ENCODE measurements at regions not wholly inside any gene's neighbourhood (a gene's known extent, or its start where the extent isn't known, plus 50 kb on each side); places are given as distances from the start of the nearest gene placed in this dataset.
"Not testable (repeated sequence)": the region's sequence is repeated elsewhere in the genome, so short reads cannot be mapped to it uniquely, and the experiment has no call there.

DNA sequence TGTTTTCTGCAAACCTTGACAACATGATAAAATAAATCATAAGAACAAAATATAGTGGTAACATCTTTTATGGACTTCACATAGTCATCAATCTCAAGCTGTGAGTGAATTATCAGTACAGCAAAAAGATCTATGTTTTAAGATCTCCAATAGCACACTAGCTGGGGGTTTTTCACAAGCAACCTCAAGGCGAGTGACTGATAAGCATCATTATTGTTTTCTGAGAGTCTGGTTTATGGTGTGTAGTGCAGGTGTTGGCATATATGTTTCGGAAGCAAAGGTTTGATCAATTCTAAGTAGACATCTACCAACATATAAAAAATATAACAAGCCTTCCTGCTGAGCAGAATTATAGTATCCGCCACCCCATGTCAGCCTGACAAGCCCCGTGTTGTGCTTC is 403.8 kb upstream of the MGMT start:
- no peak for DNase-seq

DNA sequence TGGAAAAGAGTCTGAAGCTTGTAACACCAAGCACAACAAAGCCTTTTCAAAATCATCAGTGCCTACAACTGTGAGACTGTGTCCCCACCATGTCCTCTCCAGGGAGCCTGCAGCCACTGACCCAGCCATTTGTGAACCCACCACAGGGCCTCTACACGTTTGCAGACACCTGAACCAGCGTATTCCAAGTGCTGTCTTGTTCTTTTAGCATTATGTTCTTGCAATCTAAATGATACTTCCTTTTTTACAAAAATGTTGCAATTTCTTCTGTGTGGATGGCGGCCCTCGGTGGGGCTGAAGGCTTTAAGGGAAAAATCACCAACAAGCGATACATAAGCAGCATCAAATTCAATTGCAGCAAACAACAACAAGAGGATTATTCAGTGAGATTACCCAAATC is 403.2 kb upstream of the MGMT start:
- DNase-seq: no peak

DNA sequence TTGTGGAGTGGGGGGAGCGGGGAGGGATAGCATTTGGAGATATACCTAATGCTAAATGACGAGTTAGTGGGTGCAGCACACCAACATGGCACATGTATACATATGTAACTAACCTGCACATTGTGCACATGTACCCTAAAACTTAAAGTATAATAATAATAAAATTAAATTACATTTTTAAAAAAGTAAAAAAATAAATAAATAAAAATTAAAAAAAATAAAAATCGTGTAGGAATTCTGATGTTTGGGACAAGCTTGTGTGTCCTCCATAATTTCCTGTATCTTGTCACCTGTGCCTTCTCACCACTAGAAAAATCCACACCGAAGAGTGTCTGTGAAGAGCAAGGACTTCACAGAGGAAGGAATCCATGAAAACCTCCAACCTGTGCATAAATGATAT is 400.5 kb upstream of the MGMT start:
- DNase-seq: not testable (repeated sequence)

DNA sequence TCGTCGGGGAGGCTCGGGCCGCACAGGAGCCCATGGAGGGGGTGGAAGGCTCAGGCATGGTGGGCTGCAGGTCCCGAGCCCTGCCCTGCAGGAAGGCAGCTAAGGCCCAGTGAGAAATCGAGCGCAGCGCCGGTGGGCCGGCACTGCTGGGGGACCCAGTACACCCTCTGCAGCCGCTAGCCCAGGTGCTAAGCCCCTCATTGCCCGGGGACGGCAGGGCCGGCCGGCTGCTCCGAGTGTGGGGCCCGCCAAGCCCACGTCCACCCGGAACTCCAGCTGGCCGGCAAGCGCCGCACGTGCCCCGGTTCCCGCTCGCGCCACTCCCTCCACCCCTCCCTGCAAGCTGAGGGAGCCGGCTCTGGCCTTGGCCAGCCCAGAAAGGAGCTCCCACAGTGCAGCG is 395.6 kb upstream of the MGMT start:
- not testable (repeated sequence) for DNase-seq

DNA sequence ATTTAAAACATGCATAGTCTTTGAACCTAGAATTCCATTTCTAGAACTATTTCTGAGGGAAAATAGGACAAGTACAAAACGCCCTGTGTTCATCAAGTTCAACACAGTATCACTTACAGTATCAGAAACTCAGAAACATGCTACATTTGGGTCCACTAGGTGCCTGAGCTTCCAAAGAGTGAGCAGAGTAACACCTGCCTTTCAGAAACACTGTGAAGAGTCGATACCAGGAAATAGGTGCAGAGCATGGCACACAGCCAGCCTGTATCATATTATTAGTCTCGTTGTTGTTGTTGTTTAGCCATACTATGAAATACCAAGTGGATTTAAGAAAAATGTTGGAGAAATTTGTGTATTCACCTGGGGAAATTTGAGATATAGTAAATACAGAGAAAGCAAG is 392.1 kb upstream of the MGMT start:
- no peak for DNase-seq

DNA sequence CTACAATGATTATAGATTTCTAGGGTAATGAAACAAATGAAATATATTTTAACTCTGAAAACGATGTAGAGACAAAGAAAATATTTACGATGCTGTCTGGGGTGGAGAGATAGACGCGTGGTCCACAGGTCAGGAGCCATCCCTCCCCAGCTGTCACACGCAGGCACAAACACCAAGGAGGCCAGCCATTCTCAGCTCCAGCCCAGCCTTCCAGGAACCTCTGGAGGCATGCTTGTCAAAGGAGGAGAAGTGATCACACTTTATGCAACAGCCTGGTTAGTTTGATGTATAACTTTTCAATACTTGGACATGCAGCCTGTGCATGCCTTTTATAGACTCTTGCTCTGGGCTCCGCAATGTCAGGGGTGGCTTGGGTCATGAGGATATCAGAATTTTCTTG is 391.5 kb upstream of the MGMT start:
- no peak for DNase-seq

DNA sequence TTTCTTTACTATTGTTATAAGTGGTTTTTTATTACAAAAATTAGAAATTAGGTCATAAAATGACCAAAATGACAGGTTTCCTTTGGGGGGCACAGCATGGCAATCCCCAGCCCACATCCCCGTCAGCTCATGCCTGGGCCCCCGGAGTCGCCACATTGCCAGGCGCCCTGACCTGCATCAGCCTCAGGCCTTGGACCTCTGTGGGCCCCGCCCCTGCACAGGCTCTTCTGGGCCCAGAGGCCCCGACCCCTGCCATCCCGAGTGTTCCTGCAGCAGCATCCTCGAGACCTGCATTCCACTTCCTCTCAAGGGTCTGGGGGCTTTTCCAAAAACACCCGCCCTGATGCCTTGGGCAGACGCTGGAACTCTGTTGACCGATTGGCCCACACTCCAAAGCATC is 391.1 kb upstream of the MGMT start:
- DNase-seq: no peak

DNA sequence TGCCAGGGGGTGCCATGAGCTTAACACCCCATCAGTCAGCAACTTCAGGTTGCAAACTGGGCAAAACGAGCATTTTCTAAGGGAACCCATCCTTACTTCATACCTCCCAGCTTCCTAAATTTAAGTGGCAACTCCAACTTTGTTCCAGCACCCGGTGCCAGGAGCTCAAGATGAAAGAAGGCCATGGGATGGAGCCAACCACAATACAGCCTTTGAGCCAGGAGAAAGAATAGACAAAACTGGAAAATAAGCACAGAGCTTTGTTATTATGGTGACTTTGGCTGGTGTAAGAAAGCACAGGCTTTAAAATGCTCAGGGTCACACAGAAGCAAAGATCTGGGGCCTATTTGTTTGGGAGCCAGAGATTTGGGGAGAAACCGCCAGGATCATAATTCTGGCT is 388.7 kb upstream of the MGMT start:
- no peak for DNase-seq

DNA sequence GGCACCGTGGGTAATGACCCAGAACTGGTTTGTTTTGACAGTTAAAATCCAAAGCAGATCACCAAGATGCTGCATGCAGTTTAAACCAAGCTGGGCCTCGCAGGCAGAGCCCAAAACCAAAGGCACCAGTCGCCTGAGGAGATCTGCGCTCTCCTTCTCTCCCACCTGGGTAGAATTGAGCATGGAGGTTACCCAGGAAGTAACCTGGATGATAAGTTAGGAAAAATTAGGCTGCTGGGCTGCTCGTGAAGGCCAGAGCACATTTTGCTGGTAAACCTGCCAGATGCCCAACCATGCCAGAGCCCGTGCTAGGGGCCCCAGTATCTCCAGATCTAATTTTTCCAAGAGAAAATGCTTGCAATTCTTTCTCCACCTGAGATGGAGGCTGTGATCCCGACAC is 388.3 kb upstream of the MGMT start:
- no peak for DNase-seq

DNA sequence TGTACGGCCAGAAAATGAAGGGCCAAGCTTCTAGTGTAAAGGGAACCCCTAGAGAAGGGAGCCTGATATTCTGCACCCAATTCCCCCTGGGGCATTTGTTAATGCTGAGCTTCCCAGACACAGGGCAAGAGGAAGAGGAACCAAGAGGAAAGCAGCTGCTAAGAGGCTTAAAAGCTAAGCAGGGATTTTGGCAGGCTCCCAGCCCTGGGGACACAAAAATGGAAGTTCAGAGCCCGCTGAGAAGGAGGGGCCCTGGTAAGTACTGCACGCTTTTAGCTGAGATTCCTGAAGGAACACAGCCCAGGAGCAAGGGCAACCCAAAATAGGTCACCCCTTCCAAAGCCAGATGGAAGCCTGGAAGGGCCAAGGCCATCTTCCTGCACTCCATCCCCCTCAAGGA is 387.3 kb upstream of the MGMT start:
- DNase-seq: no peak

DNA sequence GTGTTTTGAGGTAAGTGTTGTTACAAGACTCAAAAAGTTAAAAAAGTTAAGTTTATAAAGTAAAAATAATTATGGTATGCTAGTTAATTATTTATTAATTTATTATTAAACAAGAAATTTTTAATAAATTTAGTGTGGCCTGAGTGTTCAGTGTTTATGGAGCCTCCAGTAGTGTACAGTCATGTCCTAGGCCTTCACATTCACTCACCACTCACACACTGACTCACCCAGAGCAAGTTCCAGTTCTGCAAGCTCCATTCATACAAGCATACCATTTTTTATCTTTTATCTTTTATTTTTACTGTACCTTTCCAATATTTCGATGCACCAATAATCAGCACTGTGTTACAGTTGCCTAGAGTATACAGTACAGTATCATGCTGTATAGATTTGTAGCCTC is 381.2 kb upstream of the MGMT start:
- no peak for DNase-seq

DNA sequence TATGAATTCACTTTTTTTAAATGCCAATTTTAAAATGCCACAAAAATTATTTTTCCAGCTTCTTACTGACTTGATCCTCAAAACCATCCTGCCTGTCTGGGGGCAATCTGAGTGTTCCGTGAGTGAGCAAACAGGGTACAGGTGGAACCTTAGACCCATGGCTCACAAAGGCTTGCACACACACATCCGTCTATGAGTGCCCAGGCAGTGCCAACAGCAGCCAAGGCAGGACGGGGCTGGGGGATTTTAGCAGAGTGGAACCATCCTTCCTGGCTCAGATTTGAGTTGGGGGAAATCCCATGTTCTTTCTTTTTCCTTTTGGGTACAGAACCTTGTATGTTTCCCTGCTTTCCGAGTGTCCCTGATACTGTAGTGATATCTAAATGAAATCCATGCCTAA is 377.7 kb upstream of the MGMT start:
- no peak for DNase-seq

DNA sequence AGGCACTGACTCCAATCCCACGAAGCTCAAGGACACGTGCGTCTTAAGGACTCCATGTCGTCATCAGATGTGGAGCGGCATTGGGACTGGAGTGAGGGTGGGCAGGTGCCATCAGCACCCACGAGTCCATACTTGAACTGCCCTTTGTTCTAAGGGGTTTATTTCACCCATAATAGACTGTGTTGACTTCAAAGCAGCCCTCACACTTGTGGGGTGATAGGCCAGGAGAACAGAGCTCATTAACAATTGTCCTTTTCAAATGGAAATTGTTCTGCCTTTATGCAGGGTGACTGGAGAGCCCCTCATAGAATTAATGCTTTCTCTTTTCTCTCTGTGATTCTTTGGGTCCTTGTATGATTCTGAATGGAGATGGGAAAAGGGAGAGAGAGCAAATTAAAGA is 376.9 kb upstream of the MGMT start:
- DNase-seq: no peak

DNA sequence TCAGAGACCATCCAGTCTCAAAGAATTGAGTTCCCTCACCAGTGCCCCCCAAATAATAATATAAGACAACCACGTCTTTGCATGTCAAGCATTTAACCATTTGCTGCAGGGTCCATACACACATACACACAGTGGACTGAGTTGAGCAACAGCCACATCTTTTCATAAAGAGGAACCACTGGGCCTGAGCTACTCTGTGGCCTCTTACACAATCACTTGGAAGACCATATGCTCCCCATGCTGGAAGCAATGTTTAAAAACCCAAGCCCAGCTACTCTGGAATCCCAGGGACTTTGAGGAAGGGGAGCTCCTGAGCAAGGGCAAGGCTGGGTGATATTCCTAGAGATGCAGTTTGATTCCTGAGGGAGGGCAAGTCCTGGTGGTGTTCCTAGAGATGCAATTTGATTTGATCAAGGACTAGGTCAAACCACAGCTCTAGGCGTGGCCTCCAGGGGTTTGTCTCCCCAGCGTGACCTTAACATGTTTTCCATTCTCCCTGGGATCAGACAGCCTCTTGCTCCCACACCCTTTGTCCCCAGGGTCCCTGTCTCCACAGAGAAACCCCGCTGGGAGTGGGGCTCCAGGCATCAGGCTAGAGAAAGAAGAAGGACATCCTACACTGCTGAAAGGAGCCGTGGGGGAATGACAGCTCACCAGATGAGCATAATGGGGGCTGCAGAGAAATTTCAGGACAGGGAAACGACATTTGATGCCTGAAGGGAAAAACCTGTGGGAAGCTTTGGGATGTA is 376.2 kb upstream of the MGMT start:
- DNase-seq: no peak

DNA sequence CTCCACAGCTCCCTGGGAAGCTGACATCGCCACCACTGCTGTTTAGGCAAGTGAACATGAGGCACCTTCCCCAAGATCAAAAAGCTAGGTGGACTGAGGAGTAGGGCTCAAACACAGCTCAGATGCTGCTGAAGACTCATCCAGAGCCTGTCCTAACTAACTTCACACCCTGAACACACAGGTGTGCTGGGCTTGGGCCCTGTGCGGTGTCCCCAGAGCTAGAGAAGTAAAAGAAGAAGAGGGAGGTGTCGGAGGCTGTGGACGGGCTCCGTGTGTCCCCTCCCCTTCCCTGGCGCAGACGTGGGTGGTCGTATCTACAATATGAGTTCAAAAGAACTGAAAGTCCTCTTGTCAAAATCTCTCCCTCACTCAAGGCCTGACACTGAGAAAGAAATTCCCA is 373.4 kb upstream of the MGMT start:
- no peak for DNase-seq

DNA sequence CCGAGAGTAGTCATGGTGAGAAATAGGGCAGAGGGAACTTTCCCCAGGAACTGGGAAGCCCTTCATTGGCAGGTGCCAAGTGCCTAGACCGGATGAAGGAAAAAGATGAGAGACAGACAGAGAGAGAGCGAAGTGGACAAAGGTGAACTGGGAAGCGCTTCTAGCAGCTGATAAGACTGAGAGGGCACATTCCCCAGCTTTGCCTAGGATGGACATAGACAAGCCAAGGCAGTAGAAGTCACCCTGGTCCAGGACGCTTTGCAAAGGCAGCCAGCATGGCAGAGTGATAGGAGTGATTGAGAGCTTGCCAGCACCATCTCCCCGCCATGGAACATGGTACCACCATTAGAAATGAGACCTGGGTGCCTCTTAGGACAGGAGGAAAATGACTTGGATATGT is 372.8 kb upstream of the MGMT start:
- DNase-seq: no peak

DNA sequence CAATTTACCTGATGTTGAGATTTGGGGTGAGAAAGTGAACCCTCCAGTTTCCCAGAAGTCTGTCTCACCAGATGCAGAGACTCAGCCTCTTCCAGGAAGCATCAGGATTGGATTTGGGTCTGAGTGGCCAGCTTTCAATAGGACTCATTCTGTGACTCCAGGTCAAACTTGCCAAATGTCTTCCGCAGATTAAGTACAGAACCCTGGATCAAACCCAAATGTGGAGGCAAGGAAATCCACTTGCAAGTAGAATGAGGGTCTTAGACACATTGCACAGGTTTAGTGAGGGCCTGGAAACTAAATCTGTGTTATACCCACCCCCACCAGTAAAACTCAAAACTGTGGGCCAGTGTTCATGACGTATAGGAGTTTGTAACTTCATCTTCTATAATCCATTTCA is 372.2 kb upstream of the MGMT start:
- DNase-seq: no peak

DNA sequence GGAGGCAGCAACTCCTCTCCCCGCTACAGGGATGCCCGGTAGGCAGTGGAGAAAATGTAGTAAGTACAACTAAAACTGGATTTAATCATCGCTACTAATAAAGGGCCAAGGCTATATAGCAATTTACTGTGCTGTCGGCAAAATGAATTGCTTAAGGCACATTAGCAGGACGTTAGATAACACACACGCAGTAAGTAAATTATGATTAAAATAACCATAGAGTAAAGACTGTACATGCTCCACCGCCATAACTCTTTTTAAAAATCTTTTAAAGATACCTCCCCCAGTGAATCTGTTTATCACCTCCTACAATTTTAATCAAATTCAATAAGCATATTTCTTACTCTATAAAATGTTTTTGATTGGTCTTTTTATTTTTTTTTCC is 371.4 kb upstream of the MGMT start:
- no peak for DNase-seq

DNA sequence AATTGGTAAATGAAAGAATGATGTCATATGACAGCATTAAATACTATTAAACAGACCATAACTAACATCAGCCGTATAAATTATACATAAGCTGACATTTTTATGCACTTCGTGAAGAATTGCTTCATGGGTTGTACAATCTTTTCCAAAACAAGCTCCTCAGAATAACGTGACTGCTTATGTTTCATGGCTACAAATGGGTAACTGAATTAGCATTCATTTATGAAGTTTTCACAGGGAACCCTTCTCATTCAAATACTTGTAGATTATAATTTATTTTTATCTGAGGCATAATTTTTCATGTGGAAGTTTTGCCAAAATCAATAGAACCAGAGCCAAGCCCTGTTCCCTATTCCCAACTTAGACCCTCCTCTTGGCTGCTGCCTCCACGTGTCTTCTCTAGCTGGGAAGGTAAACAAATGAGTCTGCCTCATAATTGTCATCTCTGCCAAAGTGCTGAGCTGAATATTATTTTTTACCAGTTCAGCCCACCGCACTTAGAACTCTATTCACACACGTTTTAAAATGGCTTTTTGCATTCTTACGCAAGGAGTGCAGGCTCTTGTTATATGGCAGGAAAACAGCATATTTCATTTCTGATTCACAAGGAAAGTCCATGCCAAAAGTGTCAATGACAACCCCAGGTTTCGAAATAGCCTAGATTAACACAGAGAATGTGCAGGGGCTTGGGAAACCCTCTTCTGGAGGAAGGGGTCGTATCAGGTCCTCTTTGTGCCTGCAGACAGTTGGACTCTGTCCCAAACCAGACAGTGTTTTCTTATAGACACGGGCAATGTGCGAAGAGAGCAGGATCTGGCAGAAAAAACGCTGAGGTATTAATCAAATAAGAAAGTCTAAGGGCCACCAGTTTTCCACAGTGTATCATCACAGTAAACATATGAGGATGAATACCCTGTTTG is 370.7 kb upstream of the MGMT start:
- no peak for DNase-seq

DNA sequence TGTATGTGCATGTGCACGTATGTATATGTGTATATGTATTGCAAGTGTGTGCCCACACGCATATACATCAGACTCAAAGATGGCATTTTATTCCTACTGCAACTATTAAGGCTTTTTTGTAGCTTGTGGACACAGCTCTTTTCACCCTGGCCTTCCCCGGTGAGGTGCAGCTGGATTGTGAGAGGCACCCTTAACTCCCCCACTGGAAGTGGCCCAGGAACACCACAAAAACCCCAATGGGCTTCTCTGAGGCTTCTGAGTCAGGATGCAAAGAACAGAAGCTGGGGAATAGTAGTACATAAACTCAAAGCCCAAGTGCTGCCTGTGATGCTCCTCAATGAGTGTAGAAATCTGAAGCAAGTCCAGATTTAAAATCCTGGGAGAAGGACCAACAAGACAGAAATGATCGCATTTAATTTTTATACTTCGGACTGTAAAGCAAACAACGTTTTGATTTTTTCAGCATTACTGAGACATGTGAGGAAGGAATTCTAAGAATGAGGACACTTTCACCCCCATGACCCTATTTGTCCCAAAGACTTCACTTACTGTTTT is 369.2 kb upstream of the MGMT start:
- DNase-seq: no peak

DNA sequence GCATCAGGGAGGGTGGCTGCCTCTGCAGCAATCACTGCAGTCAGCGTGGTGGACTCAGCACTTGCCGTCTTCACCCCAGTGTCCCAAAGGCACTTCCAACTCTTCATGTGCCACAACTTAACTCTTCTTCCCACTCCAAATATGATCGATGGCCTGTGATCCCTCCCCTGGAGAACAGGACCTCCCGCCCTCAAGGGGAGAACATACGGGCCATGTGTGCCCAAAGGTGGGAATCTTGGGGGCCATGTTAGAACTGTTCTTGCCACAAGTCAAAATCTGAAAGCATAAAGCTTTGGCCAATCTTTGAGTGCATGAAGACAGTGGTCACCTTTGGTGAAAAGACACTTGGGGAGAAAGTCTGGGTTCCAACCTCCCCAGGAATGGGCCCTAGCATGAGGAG is 368.5 kb upstream of the MGMT start:
- no peak for DNase-seq

DNA sequence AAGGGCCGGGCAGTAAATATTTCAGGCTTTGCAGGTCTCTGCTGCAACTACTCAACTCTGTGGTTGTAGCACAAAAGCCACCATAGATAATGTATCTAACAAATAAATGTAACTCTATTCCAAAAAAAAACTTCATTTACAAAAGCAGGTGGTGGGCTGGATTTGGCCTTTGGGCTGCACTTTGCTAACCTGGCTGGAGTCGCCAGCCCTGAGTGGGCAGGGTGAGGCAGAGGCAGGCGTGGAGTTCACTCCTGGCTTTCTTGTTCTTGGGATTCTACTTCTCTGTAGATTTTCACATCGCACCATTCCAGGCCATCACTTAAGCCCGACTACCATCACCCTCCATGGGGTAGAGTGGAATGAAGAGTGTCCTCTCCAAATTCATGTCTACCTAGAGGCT is 367.6 kb upstream of the MGMT start:
- no peak for DNase-seq

DNA sequence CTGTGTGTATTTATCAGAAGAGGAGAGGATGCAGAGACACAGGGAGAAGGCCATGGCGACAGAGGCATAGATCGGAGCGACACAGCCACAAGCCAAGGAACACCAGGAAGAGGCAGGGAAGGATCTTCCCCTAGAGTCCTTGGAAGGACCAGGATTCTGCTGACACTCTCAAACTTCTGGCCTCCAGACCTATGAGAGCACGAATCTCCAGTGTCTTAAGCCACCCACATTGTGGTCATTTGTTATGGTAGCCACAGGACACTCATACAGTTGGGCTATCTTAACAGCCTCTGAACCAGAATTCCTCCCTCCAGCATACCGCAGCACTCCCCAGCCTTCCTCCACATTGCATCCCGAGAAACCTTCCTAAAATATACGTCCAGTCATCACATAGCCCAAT is 367.0 kb upstream of the MGMT start:
- DNase-seq: no peak

All from stimulated activated CD4-positive, alpha-beta T cell treated with anti-CD3 and anti-CD28 coated beads, Interleukin-4, amount 100 ng/mL, for 24 hours (primary cell).